Hepatic stellate cell (primary cell): ENCODE measurements at regions not wholly inside any gene's neighbourhood (a gene's known extent, or its start where the extent isn't known, plus 50 kb on each side); places are given as distances from the start of the nearest gene placed in this dataset.

Experiments used
- DNase-seq: peaks from one replicate; pipeline ENCODE4 v3.0.0; 2011; ENCODE audit warnings: low spot score

DNA sequence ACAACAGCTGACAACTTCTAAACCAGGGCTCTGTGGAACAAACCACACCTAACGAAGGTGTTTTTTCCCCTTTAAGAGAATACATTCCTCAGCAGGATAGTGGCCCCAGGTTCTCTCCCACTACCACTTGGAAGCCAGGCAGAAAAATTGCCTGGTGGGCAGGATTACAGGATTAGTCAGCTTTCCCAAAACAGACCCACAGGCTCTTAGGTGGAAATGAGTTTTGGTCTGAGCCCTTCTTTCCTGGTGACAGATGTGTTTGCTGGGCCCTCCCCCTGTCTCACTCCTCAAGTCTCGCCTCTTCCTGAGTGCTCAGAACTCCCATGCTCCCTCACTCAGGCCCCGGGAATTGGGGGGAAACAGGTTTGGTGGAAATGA is 139.4 kb upstream of the HAAO start:
- DNase-seq, result no peak

DNA sequence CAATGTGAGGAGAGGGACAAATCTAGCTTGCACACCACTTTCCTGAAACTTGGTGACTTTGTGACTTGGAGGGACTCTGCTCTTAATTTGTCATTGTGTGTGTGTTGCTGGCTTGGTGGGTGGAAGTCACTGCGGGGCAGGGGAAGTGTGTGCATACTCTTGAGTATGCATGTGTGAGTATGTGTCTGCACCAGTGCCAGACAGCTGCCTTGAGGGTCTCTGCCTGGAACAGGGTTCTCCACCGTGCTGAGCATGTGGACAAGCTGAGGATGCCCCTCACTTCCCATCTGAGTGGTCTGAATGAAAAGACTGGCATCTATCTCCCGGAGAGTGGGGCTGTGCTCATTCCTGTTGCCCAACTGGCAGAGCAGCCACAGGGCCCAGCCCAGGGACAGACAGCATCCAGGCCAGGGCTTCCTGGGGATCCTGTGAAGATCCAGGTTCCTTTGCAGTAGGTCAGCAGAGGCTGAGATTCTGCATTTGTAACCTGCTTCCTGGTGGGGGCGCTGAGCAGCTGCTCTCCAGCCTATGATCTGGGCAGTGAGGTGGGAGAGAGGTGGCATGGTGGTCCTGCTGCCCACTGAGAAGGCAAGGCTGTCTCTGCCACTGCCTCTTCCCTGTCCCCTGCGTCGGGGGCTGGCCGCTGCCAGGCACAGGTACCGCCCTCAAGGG is 138.9 kb upstream of the HAAO start:
- DNase-seq, result no peak

DNA sequence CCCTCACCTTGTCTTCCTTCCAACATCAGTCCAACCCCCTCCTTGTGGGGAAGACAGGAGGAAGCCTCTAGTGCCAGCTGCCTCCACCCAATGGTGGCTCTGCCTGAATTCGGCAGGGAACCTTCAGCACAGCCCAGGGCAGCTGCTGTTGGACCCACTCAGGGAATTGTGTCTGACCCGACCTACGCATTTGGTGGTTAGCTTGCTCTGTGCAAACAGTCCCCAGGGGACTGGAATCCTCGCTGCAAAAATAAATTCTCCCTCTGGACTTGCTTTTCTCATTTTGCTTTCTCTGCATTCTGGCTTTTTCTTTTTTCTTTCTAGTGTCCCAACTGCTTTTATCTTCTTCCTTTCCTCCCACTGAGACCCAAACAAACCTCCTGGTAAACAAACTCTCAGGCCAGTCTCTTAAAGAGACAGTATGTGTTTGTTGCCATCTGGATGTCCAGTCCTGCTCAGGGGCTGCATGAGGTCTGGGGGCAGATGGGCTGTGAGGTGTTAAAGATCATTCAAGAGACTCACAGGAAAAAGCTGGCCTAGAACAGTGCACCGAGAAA is 137.7 kb upstream of the HAAO start:
- peak; percentile 83 for DNase-seq

DNA sequence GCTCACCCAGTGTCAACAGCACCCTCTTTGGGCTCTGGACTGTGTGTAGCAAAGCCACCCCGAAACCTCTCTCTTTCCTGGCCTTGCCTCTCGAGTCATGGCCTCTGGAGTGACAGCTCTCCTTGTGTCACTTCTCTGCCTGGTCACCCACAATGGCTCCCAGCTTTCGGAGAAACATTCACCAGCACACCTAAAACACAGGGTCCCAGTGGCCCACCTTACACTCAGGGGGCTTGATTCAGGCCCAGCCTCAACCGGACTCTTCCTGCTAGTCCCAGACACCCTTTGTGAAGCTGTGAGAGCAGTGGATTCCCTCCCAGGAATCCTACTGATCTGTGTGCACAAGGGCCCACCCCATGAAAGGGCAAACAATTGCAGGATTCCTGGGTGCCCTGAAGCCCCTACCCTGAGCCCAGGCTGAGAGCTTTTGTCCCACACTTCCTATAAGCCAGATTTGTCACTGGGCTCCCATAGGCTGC is 137.2 kb upstream of the HAAO start:
- DNase-seq, result no peak

DNA sequence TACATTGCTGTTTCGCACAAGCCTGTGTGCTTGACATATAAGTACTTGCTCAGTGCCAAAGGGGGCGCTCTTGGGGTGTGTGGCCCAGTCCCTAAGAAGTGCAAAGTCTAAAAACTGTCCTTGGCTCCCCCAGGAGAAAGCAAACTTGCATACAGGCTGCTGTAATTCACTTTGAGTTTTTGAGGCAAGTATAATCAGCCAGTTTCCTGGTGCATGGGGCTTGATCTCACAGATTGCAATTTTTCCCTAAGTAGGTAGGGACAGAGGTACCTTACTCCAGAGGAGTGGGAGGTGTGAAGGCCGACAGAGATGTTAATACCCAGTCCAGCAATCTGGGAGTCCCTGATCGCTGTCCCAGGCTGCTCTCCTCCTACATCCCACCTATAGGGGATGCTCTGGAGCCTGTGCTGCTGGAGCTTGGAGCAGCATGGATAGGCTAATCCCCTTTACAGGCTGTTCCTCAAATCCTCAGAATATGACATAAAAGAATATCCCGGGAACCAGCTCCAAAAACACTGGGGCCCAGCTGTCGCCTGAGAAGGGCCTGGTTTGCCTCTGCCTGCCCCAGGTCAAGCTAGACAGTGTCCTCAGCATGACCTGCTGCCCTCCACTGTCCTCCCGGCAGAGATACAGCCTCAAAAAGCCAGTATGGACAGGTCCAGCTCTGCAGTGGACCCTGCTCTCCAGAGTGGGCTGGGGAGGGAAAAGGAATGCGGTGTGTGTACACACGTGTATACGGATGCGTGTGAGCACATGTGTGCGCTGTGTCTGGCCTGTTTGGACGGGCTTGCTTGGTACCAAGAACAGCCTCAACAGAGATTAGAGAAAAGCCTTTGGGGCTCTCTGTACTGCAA is 136.5 kb upstream of the HAAO start:
- peak; percentile 71 for DNase-seq

DNA sequence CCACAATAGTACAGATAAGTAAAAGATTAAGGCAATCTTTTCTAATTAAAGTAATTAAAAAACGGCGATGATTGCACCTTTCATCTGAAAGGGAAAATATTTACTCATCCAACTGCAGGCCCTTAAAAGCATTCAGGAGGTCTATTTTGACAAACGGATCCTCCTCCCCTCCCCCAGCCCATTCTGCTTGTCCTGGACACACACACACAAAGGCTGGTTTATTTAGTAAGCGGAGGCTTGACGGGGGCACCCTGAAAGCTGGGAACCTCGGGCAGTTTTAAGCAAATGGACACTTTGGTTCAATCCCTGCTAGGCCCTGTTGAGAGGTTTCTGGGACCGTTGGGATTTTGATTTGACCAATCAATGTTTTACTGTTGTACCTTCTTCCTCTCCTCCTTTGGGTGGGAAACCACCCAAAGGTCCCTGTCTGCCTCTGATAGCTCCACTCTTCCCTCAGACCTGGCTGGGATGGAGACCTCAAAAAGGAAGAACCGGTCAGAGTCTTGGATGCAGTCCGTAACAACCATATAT is 135.8 kb upstream of the HAAO start:
- no peak for DNase-seq

DNA sequence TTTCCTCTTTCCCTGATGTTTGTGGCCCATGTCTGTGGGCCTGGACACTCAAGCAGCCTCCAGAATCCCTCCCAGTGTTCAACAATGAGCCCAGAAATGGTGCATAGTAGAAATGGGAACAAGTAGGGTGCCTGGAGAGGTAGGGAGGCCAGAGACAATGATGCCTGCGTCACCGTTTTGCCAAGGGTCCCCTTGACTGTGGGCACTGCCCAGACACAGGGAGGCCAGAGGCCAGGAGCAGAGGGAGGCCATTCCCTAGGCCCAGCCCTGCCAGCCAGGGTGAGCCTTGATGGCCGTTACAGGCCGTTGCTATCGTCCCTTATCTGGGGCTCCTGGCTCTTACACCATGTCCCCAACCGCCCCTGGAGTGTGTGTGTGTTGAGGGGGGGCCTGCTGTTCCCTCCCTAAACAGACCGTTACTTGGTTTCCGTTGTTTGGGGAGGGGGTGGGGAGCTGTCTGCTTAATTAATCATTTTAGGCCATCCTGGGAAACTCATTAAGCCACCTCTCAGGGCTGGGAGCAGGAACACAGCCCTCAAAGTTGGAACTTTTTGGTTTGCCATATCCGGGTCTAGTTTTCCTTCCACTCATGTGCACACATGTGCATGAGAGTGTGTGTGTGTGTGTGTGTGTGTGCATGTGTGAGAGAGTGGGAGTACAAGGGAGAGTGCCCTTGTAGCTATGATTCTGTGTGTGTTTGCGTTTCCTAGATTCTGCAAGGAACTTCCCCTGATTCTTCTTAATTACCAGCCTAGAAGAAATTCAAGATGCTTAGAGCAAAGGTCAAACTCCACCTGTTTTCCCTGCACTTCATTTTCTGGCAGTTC is 135.2 kb upstream of the HAAO start:
- no peak for DNase-seq

DNA sequence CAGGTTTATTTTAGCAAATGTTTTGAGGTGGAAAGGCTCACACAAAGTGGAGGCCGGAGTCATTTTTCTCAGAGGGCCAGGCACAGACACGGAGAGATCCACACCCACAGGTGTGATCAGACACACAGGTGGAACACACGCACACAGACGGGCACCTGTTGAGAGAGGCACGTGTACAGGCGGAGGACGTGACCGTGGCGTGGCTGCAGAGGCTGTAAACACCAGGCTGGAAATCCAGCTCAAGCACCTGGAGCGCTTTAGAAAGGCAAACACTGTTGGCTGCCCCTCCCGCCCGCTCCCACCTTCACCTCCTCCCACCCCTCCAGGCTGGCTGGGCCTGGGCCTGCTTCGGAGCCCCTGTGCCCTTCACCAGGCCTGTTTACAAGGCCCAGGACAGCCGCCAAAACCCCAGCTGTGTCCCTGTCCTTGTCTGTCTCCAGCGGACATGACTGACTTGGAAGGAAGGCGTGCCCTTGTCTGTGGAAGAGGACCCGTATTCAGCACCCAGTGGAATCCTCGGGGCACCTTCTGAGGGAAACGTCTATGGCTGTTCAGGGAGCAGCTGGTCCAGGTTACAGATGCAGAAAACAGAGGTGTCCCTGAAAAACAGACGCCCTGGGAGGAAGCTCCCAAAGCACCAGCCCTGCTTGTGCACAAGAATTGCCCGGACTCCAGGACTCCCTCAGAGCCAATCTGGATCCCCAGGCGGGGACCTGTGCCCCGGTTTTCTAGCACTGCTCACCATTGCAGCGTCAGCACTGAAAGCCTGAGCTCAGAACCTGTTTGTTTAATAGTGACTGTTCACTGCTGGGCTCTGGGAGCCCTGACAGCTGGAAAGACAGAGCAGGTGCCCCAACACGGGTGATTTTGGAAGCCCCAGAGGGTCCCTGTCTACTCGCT is 134.3 kb upstream of the HAAO start:
- no peak for DNase-seq

DNA sequence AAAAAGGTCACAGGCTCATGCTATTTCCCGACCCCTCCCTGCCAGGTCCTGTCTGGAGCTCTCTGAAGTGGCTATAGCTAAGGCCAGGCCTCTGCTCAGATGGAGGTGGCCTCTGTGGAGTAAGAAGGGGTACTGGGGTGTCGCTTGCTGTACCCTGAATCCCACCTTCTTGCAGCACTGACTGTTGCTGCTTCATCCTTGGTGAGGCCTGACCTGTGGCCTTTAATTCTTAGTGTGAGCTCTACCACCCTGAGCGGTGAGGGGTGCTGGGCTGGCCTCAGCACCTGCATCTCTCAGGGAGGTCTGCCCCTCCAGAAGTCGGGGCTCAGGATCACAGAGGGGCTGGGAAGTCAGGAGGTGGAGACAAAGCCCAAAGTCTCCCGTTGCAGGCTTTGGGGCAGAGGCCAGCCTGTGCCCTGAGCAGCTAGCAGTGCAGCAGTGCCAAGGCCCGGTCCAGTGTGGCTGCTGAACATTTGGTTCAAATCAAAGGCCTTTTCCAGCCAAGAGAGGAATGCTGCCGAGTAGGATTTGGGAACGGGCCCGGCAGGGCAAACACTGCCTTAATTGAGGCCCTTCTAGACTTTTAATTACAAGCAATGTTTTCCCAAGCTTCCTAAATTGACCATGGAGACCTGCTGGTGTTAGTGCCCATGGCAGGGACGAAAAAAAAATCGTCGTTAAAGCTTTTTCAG is 133.5 kb upstream of the HAAO start:
- no peak for DNase-seq

DNA sequence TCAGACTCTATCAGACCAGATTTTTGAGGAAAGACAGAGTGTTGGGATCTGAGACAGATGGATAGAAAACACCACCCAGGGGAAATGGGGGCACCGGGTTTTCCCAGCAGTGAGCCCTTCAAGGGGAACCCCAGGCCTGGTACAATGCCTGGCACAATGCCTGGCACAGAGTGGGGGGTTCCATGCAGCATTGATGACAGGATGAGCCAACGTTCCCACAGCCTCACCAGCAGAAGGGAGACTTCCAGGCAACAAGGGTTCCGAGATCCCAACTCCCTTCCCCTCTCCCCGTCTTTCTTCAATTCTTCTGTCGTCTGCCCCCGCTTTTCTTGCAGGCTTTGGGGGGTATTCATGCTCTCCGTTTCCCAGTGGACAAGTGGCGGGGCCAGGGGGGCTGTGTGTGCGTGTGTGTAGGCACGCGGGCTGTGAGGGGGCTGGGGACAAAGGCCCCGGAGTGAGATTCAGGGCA is 132.1 kb upstream of the HAAO start:
- DNase-seq, result no peak

DNA sequence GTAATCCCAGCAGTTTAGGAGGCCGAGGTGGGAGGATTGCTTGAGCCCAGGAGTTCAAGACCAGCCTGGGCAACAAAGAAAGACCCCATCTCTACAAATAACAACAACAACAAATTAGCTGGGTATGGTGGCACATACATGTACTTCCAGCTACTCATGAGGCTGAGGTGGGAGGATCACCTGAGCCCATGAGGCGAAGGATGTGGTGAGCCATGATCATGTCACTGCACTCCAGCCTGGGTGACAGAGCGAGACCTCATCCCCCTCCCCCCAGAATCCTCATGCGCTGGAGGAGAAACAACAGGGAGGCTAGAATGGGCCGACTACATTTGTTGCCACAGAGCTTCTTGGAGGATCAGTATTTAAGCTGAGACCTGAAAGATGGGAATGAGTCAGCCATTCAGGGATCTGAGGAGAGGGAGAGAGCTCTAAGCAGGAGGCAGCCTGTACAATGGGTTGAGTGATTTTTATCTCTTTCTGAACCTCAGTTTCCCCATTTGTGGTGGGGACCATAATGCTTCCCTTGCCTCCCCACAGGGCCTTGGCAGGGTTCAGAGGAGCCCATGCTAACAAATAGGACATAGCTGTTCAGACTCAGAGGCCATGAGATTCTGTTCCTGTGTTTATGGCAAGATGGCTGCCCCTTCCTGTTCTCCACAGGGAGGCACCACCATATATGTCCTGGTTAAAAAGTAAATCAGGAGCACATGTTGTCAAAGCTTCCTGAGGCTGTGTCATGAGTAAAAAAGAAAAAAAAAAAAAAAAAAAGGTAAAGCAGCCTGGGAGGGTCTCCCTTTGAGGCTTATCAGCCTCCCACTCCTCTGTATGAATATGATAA is 131.4 kb upstream of the HAAO start:
- no peak for DNase-seq

DNA sequence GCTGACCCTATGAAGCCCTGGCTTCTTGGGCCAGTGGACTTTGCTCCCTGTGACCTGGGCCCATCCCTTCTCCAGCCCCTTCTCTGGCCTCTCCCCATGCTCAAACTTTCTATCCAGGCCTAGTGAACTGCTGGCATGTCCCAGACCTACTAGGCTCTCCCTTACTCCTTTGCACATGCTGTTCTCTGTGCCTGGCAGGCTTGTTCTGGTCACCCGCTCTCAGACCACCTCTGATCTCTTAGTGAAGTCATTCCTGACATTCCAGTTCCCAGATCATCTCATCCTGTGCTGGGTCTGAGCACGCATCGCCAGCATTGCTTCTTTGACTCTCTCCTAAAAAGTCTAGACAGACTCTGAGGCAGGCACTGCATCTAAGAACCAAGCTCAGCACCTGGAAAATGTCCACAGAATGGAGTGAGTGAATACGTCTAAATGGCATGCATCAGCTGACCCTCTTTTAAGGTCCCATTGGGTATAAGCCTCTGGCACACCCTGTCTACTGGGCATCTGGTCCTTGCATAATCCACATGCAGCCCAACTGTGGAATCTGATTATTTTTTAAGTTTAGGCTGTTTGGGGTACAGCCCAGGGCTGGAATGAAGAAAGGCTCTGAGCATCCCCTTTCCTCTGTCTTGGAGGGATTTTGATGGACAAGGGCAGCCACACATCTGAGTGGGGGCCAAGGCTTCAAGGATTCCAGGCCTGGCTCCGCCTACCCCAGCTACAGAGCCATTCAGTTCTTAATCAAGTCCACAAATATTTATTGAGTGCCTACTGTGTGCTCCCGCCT is 130.6 kb upstream of the HAAO start:
- peak; percentile 87 for DNase-seq

DNA sequence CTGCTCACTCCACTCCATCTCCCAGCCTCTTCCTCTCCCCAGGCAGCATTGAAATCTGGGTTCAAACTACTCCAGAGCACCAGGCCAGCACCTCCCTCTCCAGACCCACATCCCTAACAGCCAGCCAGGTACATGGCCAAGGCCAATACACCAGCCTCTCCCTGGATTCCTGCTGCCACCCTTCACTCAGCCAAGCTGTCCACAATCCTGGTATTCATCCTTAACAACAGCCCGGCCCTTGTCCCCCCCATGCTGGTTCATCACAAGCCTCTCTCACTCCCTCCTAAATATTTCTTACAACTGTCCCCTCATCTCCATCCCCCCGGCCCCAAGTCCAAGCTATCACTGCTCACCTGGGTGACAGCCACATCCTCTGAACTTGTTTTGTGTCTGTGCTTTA is 129.9 kb upstream of the HAAO start:
- DNase-seq, result no peak

DNA sequence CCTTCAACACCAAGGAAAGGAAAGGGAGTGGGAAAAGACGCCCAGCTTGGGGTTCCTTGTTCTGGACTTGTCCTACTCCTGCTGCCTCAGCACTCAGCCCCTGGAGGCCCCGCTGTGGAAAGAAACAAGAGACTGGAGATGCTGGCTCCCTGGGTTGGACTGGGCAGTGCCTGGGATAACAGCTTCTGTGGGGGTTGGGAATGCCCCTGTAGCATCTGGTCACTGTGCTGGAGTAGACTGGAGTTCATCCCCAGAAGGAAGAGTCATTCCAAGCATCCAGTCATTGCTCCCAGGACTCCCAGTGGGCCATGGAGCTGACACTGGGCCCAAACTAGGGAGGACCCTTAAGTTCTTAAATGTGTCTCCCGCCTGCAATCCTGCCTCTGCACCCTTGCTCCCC is 129.3 kb upstream of the HAAO start:
- no peak for DNase-seq

DNA sequence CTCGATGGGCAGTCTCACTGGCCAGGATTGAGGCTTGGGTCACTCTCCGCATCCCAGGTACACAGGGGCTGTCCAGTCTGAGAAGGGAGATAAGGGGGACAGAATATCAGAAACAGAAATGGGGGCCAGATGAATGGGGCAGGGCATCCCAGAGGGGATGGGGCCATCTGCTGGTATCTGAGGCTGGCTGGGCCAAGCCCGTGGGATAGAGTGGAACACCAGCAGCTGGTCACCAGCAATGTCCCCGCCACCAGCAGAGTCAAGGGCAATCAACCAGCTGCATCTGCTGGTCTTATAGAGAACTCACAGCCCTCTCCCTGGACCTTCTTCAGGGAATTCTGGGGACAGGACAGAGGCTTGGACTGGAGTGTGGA is 128.8 kb upstream of the HAAO start:
- no peak for DNase-seq

DNA sequence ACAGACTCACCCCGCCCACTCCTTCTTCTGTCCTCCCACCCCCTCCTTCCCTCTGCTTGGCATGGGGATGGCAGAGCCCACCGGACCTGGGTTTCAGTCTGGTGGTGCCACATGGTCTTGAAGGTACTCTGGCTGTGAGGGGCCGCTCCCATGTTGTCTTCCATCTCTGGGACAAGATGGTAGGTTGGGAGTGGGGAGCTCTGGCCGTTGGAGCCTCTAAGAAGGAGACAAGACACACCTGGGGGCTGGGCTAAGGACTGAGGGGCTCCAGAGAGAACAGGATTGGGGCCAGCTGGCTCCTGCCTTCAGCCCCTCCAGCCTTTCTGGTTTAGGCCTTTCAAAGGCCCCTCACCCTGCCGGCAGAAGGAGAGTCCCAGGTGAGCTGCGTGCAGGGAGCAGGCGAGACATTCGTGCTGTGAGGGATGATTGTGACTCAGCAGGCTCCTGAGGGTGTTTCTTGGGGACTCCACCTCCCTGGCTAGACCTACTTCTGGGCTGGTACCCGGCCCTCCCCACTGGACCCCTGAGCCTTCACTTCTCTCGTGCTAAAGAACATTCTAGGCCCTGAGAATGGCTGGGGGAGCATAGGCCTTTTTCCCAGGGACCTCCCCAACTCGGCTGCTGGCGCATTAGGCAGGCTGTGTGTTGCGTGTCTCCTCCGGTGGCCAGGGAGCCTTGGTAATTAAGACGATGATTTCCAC is 128.2 kb upstream of the HAAO start:
- no peak for DNase-seq

DNA sequence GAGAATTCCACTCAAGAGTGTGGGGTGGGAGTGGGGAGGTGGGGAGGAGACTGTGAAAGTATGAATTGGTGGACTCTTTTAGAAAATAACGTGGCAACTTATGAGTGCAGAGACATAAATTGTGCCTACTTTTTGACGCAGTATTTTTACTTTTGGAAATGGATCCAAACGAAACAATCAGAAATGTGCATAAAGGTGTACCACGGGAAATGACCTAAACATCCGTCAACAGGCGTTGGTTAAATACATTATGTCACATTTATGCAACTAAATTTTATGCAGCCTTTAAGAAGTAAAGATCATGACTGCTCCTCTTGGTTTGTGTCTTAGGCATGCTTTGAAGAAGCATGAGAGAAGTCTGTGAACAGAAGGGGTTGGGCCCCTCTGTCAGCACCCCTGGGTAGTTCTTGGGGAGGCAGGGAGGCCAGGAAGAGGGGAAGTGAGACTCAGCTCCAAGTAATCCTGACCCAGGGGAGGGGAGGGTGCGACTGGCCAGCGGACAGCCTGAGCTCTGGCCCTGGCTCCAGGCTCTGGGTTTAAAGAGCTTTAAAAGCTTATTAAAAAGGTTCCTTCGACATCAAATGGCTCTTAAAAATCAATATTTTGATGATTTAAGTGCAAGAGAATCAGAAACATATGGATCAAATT is 126.4 kb upstream of the HAAO start:
- no peak for DNase-seq

DNA sequence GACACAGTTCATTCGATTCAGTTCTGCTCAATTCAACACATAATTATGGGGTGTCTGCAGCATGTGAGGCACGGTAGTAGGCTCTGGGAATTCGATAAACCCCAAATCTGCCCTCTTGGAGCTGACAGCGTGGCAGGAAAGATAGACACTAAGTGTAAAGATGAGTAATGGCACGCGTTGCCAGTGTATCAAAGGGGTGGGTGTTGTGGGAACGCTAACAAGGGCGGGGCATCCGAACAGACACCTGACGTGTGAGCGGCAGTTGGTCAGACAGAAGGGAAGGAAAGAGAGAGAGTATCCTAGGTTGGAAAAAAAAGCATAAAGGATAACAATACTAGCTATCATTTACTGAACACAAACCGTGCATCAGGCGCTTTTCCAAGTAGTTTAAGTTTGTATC is 125.7 kb upstream of the HAAO start:
- DNase-seq, result no peak
